ENCODE measurements at regions not wholly inside any gene's neighbourhood (a gene's known extent, or its start where the extent isn't known, plus 50 kb on each side); places are given as distances from the start of the nearest gene placed in this dataset.

DNA sequence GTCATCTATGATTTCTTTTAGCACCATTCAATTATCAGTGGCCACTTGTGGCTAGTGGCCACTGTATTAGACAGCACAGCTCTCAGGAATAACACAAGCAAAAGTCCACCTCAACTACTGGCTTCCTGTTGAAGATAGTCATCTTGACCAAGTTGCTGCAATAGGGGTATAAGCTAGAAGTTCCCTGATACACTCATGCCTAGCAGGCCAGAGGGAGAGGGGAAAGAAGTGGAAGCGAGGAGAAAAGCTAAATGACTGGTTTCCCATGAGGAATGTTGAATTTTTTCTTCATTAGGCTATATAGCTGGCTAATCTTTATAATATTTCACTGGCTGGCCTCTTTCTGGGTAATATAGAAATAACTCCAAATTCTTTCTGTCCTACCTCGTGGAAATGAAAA is 327.5 kb upstream of the MEOX2 start:
- no peak for TF ChIP-seq POLR2A (IDR thresholded peaks at IDR 0.05)
- TF ChIP-seq, protein P1, sequence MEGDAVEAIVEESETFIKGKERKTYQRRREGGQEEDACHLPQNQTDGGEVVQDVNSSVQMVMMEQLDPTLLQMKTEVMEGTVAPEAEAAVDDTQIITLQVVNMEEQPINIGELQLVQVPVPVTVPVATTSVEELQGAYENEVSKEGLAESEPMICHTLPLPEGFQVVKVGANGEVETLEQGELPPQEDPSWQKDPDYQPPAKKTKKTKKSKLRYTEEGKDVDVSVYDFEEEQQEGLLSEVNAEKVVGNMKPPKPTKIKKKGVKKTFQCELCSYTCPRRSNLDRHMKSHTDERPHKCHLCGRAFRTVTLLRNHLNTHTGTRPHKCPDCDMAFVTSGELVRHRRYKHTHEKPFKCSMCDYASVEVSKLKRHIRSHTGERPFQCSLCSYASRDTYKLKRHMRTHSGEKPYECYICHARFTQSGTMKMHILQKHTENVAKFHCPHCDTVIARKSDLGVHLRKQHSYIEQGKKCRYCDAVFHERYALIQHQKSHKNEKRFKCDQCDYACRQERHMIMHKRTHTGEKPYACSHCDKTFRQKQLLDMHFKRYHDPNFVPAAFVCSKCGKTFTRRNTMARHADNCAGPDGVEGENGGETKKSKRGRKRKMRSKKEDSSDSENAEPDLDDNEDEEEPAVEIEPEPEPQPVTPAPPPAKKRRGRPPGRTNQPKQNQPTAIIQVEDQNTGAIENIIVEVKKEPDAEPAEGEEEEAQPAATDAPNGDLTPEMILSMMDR (IDR thresholded peaks at IDR 0.05) = no peak
